ES-I3 (cell line): ENCODE measurements at regions not wholly inside any gene's neighbourhood (a gene's known extent, or its start where the extent isn't known, plus 50 kb on each side); places are given as distances from the start of the nearest gene placed in this dataset.

Experiments
- H3K36me3 ChIP-seq: 2 replicates; pipeline ENCODE4 v1.6.1; 2013; ENCODE audit warnings: mild to moderate bottlenecking, low read length, control low read depth, moderate library complexity; ENCODE audit not compliant: insufficient read depth
- H3K4me1 ChIP-seq: 2 replicates; pipeline ENCODE4 v1.6.1; 2013; ENCODE audit warnings: mild to moderate bottlenecking, control low read depth, low read length; ENCODE audit not compliant: insufficient read depth
- H3K9ac ChIP-seq: 2 replicates; pipeline ENCODE4 v1.6.1; 2013; ENCODE audit warnings: low read depth, mild to moderate bottlenecking, low read length, moderate library complexity
- H3K9me3 ChIP-seq: 2 replicates; pipeline ENCODE4 v1.6.1; 2013; ENCODE audit warnings: mild to moderate bottlenecking, low read length, moderate library complexity; ENCODE audit not compliant: control insufficient read depth, insufficient read depth

GRCh38 chr1:3954170-3955169 is 54.4 kb upstream of the C1orf174 start:
- Histone ChIP-seq H3K9ac (no peak overlapping the region), H3K4me1 (no peaks in the 10 kb centered on the region), H3K9me3 (peaks cover under 1% of the 10 kb centered on the region; the same call in 1 of the 2 replicates), H3K36me3 (no peaks in the 10 kb centered on the region)

GRCh38 chr1:3955196-3955772 is 55.2 kb upstream of the C1orf174 start:
- no peaks in the 10 kb centered on the region for H3K36me3 ChIP-seq
- H3K9me3 ChIP-seq: no peaks in the 10 kb centered on the region
- H3K4me1 ChIP-seq: no peaks in the 10 kb centered on the region
- no peak overlapping the region for H3K9ac ChIP-seq

GRCh38 chr1:3956527-3957170 is 56.6 kb upstream of the C1orf174 start:
- no peaks in the 10 kb centered on the region for H3K36me3 ChIP-seq
- no peaks in the 10 kb centered on the region for H3K9me3 ChIP-seq
- no peak overlapping the region for H3K9ac ChIP-seq
- H3K4me1 ChIP-seq: no peaks in the 10 kb centered on the region

- Histone ChIP-seq H3K36me3 (no peaks in the 10 kb centered on the region), H3K4me1 (no peaks in the 10 kb centered on the region), H3K9me3 (no peaks in the 10 kb centered on the region), H3K9ac (no peak overlapping the region)
Observed at GRCh38 chr1:3959361-3959760, 59.3 kb upstream of the C1orf174 start.

- Histone ChIP-seq H3K36me3 (no peaks in the 10 kb centered on the region), H3K4me1 (no peaks in the 10 kb centered on the region), H3K9ac (no peak overlapping the region), H3K9me3 (no peaks in the 10 kb centered on the region)
Observed at GRCh38 chr1:3963554-3963953, 63.5 kb upstream of the C1orf174 start.

GRCh38 chr1:3965693-3966092 is 65.6 kb upstream of the C1orf174 start:
- Histone ChIP-seq H3K36me3 (no peaks in the 10 kb centered on the region), H3K4me1 (no peaks in the 10 kb centered on the region), H3K9ac (no peak overlapping the region), H3K9me3 (peaks cover 5% of the 10 kb centered on the region; the same call in 1 of the 2 replicates)

- no peaks in the 10 kb centered on the region for H3K4me1 ChIP-seq
- H3K9ac ChIP-seq: no peak overlapping the region
- H3K9me3 ChIP-seq: peaks cover 5% of the 10 kb centered on the region; the same call in 1 of the 2 replicates
- no peaks in the 10 kb centered on the region for H3K36me3 ChIP-seq
Observed at GRCh38 chr1:3968851-3969250, 68.8 kb upstream of the C1orf174 start.

GRCh38 chr1:3971981-3972380 is 71.9 kb upstream of the C1orf174 start:
- Histone ChIP-seq H3K4me1 (no peaks in the 10 kb centered on the region), H3K36me3 (no peaks in the 10 kb centered on the region), H3K9me3 (peaks cover 5% of the 10 kb centered on the region; the same call in 1 of the 2 replicates), H3K9ac (no peak overlapping the region)

- no peak overlapping the region for H3K9ac ChIP-seq
- H3K36me3 ChIP-seq: no peaks in the 10 kb centered on the region
- no peaks in the 10 kb centered on the region for H3K9me3 ChIP-seq
Observed at GRCh38 chr1:3975903-3976630, 76.0 kb upstream of the C1orf174 start.

GRCh38 chr1:3976821-3977220 is 76.7 kb upstream of the C1orf174 start:
- H3K9ac ChIP-seq: no peak overlapping the region
- no peaks in the 10 kb centered on the region for H3K9me3 ChIP-seq
- H3K4me1 ChIP-seq: no peaks in the 10 kb centered on the region
- no peaks in the 10 kb centered on the region for H3K36me3 ChIP-seq

More at GRCh38 chr1:3975903-3976630, 76.0 kb upstream of the C1orf174 start:
- H3K4me1 ChIP-seq: no peaks in the 10 kb centered on the region

- Histone ChIP-seq H3K36me3 (no peaks in the 10 kb centered on the region), H3K9me3 (no peaks in the 10 kb centered on the region), H3K4me1 (no peaks in the 10 kb centered on the region), H3K9ac (no peak overlapping the region)
Observed at GRCh38 chr1:3978196-3978989, 78.3 kb upstream of the C1orf174 start.

- Histone ChIP-seq H3K4me1 (no peaks in the 10 kb centered on the region), H3K9ac (no peak overlapping the region), H3K36me3 (no peaks in the 10 kb centered on the region), H3K9me3 (no peaks in the 10 kb centered on the region)
Observed at GRCh38 chr1:3978990-3979325, 78.9 kb upstream of the C1orf174 start.

GRCh38 chr1:3981261-3981660 is 81.2 kb upstream of the C1orf174 start:
- Histone ChIP-seq H3K9me3 (no peaks in the 10 kb centered on the region), H3K4me1 (no peaks in the 10 kb centered on the region), H3K36me3 (no peaks in the 10 kb centered on the region), H3K9ac (no peak overlapping the region)
